ENCODE measurements at regions not wholly inside any gene's neighbourhood (a gene's known extent, or its start where the extent isn't known, plus 50 kb on each side); places are given as distances from the start of the nearest gene placed in this dataset.

- Mint-ChIP-seq H3K9me3 (no peaks in the 10 kb centered on the region), H3K4me1 (peaks cover 9% of the 10 kb centered on the region), H3K27me3 (ENCODE audit: low read depth, poor library complexity) (no peaks in the 10 kb centered on the region), H3K36me3 (ENCODE audit: low read depth) (no peaks in the 10 kb centered on the region), H3K4me3 (no peak overlapping the region), H3K27ac (no peak overlapping the region)
- DNase-seq = no peak
- no peak for TF ChIP-seq CTCF (IDR thresholded peaks at IDR 0.05)
Observed at GRCh38 chr13:54627646-54628372, 1599.2 kb downstream of the OLFM4 start.

- H3K9me3 Mint-ChIP-seq = no peaks in the 10 kb centered on the region
- H3K27ac Mint-ChIP-seq = no peak overlapping the region
- peaks cover 13% of the 10 kb centered on the region for H3K4me1 Mint-ChIP-seq
- TF ChIP-seq CTCF (IDR thresholded peaks at IDR 0.05) = no peak
- H3K27me3 Mint-ChIP-seq (ENCODE audit: low read depth, poor library complexity) = no peaks in the 10 kb centered on the region
- H3K36me3 Mint-ChIP-seq (ENCODE audit: low read depth) = no peaks in the 10 kb centered on the region
- no peak overlapping the region for H3K4me3 Mint-ChIP-seq
- no peak for DNase-seq
Observed at GRCh38 chr13:54628383-54628782, 1599.8 kb downstream of the OLFM4 start.

- Mint-ChIP-seq H3K9me3 (no peaks in the 10 kb centered on the region), H3K4me1 (peaks cover 25% of the 10 kb centered on the region), H3K27me3 (ENCODE audit: low read depth, poor library complexity) (no peaks in the 10 kb centered on the region), H3K36me3 (ENCODE audit: low read depth) (no peaks in the 10 kb centered on the region), H3K4me3 (no peak overlapping the region), H3K27ac (no peak overlapping the region)
- no peak for TF ChIP-seq CTCF (IDR thresholded peaks at IDR 0.05)
- no peak for DNase-seq
Observed at GRCh38 chr13:54633456-54633855, 1604.8 kb downstream of the OLFM4 start.

- Mint-ChIP-seq H3K27ac (peak overlapping the region; percentile 37), H3K27me3 (ENCODE audit: low read depth, poor library complexity) (no peaks in the 10 kb centered on the region), H3K4me3 (no peak overlapping the region), H3K9me3 (no peaks in the 10 kb centered on the region), H3K36me3 (ENCODE audit: low read depth) (no peaks in the 10 kb centered on the region), H3K4me1 (peaks cover 22% of the 10 kb centered on the region)
- no peak for DNase-seq
- no peak for TF ChIP-seq CTCF (IDR thresholded peaks at IDR 0.05)
Observed at GRCh38 chr13:54636231-54636630, 1607.6 kb downstream of the OLFM4 start.

- no peak for TF ChIP-seq CTCF (IDR thresholded peaks at IDR 0.05)
- Mint-ChIP-seq H3K27me3 (ENCODE audit: low read depth, poor library complexity) (no peaks in the 10 kb centered on the region), H3K36me3 (ENCODE audit: low read depth) (no peaks in the 10 kb centered on the region), H3K9me3 (no peaks in the 10 kb centered on the region), H3K27ac (no peak overlapping the region), H3K4me1 (peaks cover 22% of the 10 kb centered on the region), H3K4me3 (no peak overlapping the region)
- DNase-seq = no peak
Observed at GRCh38 chr13:54637366-54637765, 1608.8 kb downstream of the OLFM4 start.

GRCh38 chr13:54640719-54641118 is 1612.1 kb downstream of the OLFM4 start:
- no peaks in the 10 kb centered on the region for H3K36me3 Mint-ChIP-seq (ENCODE audit: low read depth)
- no peak for DNase-seq
- H3K4me3 Mint-ChIP-seq = no peak overlapping the region
- no peaks in the 10 kb centered on the region for H3K9me3 Mint-ChIP-seq
- H3K4me1 Mint-ChIP-seq = peaks cover 10% of the 10 kb centered on the region
- no peak overlapping the region for H3K27ac Mint-ChIP-seq
- peaks cover 4% of the 10 kb centered on the region for H3K27me3 Mint-ChIP-seq (ENCODE audit: low read depth, poor library complexity)
- TF ChIP-seq CTCF (IDR thresholded peaks at IDR 0.05) = no peak
